ENCODE measurements at regions not wholly inside any gene's neighbourhood (a gene's known extent, or its start where the extent isn't known, plus 50 kb on each side); places are given as distances from the start of the nearest gene placed in this dataset.
A peak's percentile ranks its signal among the peaks of the same experiment; 100 is the strongest.

- Histone ChIP-seq H3K4me1 (no peaks in the 10 kb centered on the region), H3K4me3 (no peak overlapping the region), H3K27me3 (no peaks in the 10 kb centered on the region), H3K9me3 (no peaks in the 10 kb centered on the region), H3K36me3 (no peaks in the 10 kb centered on the region), H3K27ac (no peak overlapping the region)
- intact Hi-C loops (cut with DNase I; ENCODE audit: low total_unique reads) = no loop called here
- DNase-seq = no peak
- in situ Hi-C loops (cut with MboI; ENCODE audit: low pct_ligation_motif_present in 1 of 4, low pct_unique_long_range_greater_than_20kb in 1 of 4, low sequenced_read_pairs in 3 of 4) = no loop called here
- TF ChIP-seq, protein P1, sequence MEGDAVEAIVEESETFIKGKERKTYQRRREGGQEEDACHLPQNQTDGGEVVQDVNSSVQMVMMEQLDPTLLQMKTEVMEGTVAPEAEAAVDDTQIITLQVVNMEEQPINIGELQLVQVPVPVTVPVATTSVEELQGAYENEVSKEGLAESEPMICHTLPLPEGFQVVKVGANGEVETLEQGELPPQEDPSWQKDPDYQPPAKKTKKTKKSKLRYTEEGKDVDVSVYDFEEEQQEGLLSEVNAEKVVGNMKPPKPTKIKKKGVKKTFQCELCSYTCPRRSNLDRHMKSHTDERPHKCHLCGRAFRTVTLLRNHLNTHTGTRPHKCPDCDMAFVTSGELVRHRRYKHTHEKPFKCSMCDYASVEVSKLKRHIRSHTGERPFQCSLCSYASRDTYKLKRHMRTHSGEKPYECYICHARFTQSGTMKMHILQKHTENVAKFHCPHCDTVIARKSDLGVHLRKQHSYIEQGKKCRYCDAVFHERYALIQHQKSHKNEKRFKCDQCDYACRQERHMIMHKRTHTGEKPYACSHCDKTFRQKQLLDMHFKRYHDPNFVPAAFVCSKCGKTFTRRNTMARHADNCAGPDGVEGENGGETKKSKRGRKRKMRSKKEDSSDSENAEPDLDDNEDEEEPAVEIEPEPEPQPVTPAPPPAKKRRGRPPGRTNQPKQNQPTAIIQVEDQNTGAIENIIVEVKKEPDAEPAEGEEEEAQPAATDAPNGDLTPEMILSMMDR (IDR thresholded peaks at IDR 0.05) = no peak
- no peak for TF ChIP-seq EP300 (IDR thresholded peaks at IDR 0.05; ENCODE audit: low read depth)
- no peak for TF ChIP-seq POLR2AphosphoS5 (IDR thresholded peaks at IDR 0.05)
- TF ChIP-seq POLR2A (IDR thresholded peaks at IDR 0.05) = no peak
- 76 to 88% methylated on average over 8 of the region's 8 CpGs for WGBS, 2 donors (ENCODE audit: low coverage in 1 of 2)
Measured at GRCh38 chr5:64077589-64077988, 88.1 kb upstream of the RNF180 start.

DNA sequence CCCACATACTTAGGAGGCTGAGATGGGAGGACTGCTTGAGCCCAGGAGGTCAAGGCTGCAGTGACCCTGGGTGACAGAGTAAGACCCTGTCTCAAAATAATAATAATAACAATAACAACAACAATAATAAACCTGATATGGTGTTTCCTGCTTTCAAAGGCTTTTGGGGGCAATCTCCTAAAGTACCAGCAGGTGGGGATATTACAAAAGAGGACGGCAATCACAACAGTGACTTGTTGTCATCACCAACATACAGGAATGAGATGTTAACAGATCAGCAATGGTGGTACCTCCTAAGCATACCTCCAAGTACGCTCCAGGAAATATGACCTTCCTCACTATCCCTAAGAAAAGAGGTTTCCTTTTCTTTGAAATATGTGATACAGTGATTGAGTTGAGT is 91.1 kb upstream of the RNF180 start:
- WGBS, 2 donors (ENCODE audit: low coverage in 1 of 2) = 26 to 43% methylated on average over 1 to 2 of the region's 2 CpGs
- Histone ChIP-seq H3K27me3 (no peaks in the 10 kb centered on the region), H3K27ac (no peak overlapping the region), H3K36me3 (no peaks in the 10 kb centered on the region), H3K9me3 (no peaks in the 10 kb centered on the region), H3K4me3 (no peak overlapping the region), H3K4me1 (no peaks in the 10 kb centered on the region)
- TF ChIP-seq POLR2AphosphoS5 (IDR thresholded peaks at IDR 0.05) = no peak
- TF ChIP-seq, protein P1 (IDR thresholded peaks at IDR 0.05) = peak in 3 of 5 experiments; percentile 21 to 39 (median 26)
- in situ Hi-C loops (cut with MboI; ENCODE audit: low pct_ligation_motif_present in 1 of 4, low pct_unique_long_range_greater_than_20kb in 1 of 4, low sequenced_read_pairs in 3 of 4) (no loop called here), intact Hi-C loops (cut with DNase I; ENCODE audit: low total_unique reads) (no loop called here)
- no peak for DNase-seq

GRCh38 chr5:64069486-64069885 is 96.2 kb upstream of the RNF180 start:
- no peaks in the 10 kb centered on the region for H3K27me3 ChIP-seq
- no peak overlapping the region for H3K27ac ChIP-seq
- no peak overlapping the region for H3K4me3 ChIP-seq
- no peak for TF ChIP-seq POLR2A (IDR thresholded peaks at IDR 0.05)
- TF ChIP-seq, protein P1 (IDR thresholded peaks at IDR 0.05) = no peak
- TF ChIP-seq POLR2AphosphoS5 (IDR thresholded peaks at IDR 0.05) = no peak
- no peak for TF ChIP-seq EP300 (IDR thresholded peaks at IDR 0.05; ENCODE audit: low read depth)
- H3K9me3 ChIP-seq = no peaks in the 10 kb centered on the region
- no peaks in the 10 kb centered on the region for H3K36me3 ChIP-seq
- H3K4me1 ChIP-seq = no peaks in the 10 kb centered on the region
- DNase-seq = no peak
- intact Hi-C loops (cut with DNase I; ENCODE audit: low total_unique reads) = no loop called here
- in situ Hi-C loops (cut with MboI; ENCODE audit: low pct_ligation_motif_present in 1 of 4, low pct_unique_long_range_greater_than_20kb in 1 of 4, low sequenced_read_pairs in 3 of 4) = no loop called here

- Histone ChIP-seq H3K27me3 (no peaks in the 10 kb centered on the region), H3K36me3 (no peaks in the 10 kb centered on the region), H3K27ac (no peak overlapping the region), H3K9me3 (no peaks in the 10 kb centered on the region), H3K4me3 (no peak overlapping the region), H3K4me1 (no peaks in the 10 kb centered on the region)
- in situ Hi-C loops (cut with MboI; ENCODE audit: low pct_ligation_motif_present in 1 of 4, low pct_unique_long_range_greater_than_20kb in 1 of 4, low sequenced_read_pairs in 3 of 4) (no loop called here), intact Hi-C loops (cut with DNase I; ENCODE audit: low total_unique reads) (no loop called here)
- no peak for TF ChIP-seq EP300 (IDR thresholded peaks at IDR 0.05; ENCODE audit: low read depth)
- TF ChIP-seq, protein P1 (IDR thresholded peaks at IDR 0.05) = no peak
- TF ChIP-seq POLR2AphosphoS5 (IDR thresholded peaks at IDR 0.05) = no peak
- TF ChIP-seq POLR2A (IDR thresholded peaks at IDR 0.05) = no peak
- no peak for DNase-seq
Measured at GRCh38 chr5:64050296-64050695, 88.1 kb upstream of the HTR1A start.

Measured in transverse colon (tissue), 4 donors.